Endothelial cell of umbilical vein (primary cell): ENCODE measurements at regions not wholly inside any gene's neighbourhood (a gene's known extent, or its start where the extent isn't known, plus 50 kb on each side); places are given as distances from the start of the nearest gene placed in this dataset.

Experiments used
- BruUV-seq: library from RNA; stranded (reverse); fragments of 400-500 nt; replicated peaks from 2 replicates; lab custom pipeline; 2021; lab: Mats Ljungman, UMichigan
- CTCF ChIA-PET: fragments of 300-600, 350-600 bp; sonication (Branson Sonifier 250); formaldehyde crosslinking; loops from one replicate; lab custom pipeline; 2021; ENCODE audit warnings: antibody characterized with exemption, inconsistent platforms; lab: Charles Lee
- POLR2A ChIA-PET: fragments of 300-600, 350-600 bp; sonication (Branson Sonifier 250); formaldehyde crosslinking; loops from one replicate; lab custom pipeline; 2021; ENCODE audit warnings: antibody characterized with exemption, inconsistent platforms; lab: Charles Lee
- DNase-seq: peaks from one replicate; pipeline ENCODE4 v3.0.0-alpha.2; 2011; ENCODE audit warnings: low read depth, low spot score
- FAIRE-seq: peaks from 2 replicates; lab custom pipeline; 2011; peaks lifted over from hg19 to GRCh38; lab: Jason Lieb, UNC
- H2AFZ ChIP-seq: 2 replicates; pipeline ENCODE4 v1.6.0; 2012; ENCODE audit warnings: low read depth, low read length, control low read depth, inconsistent platforms
- H3K27ac ChIP-seq: 2 replicates; pipeline ENCODE4 v1.5.1; 2011; ENCODE audit warnings: low read depth, mild to moderate bottlenecking, control low read depth, low read length, moderate library complexity; ENCODE audit not compliant: insufficient read depth
- H3K27me3 ChIP-seq, 2 experiments: 2 replicates each; pipeline versions ENCODE4 v1.6.0 to v1.6.1; 2011; ENCODE audit warnings: low read length in 2 of 2, mixed read lengths in 1 of 2; ENCODE audit not compliant: control insufficient read depth in 2 of 2, insufficient read depth in 2 of 2
- H3K36me3 ChIP-seq, 2 experiments: 2 replicates in 1 of 2; 3 replicates in 1 of 2; pipeline ENCODE4 v1.5.1; 2011; ENCODE audit warnings: low read length in 2 of 2, mild to moderate bottlenecking in 1 of 2, moderate library complexity in 1 of 2; ENCODE audit not compliant: control insufficient read depth in 2 of 2, insufficient read depth in 2 of 2; ENCODE audit errors: extremely low read depth in 1 of 2
- H3K4me1 ChIP-seq: 3 replicates; pipeline ENCODE4 v1.5.1; 2011; ENCODE audit warnings: mild to moderate bottlenecking, low read length; ENCODE audit not compliant: control insufficient read depth, insufficient read depth; ENCODE audit errors: extremely low read depth
- H3K4me2 ChIP-seq: 2 replicates; pipeline ENCODE4 v1.6.1; 2011; ENCODE audit warnings: low read length, control low read depth, mixed read lengths; ENCODE audit not compliant: insufficient read depth
- H3K4me3 ChIP-seq, 3 experiments: fragments of 200-600 bp in 1 of 3; sonication (generic), shearing (Covaris generic) in 1 of 3; replicated peaks in 1 of 3; 2 replicates each; pipeline ENCODE4 v1.5.1; 2011 to 2016; ENCODE audit warnings: control low read depth in 3 of 3, low read length in 3 of 3, mild to moderate bottlenecking in 2 of 3, inconsistent platforms in 1 of 3, low read depth in 1 of 3, moderate library complexity in 1 of 3; ENCODE audit not compliant: insufficient read depth in 1 of 3
- H3K79me2 ChIP-seq: 2 replicates; pipeline ENCODE4 v1.6.0; 2012; ENCODE audit warnings: low read length, inconsistent platforms; ENCODE audit not compliant: control insufficient read depth, insufficient read depth
- H3K9ac ChIP-seq: replicated peaks from 2 replicates; pipeline ENCODE3; 2011; ENCODE audit warnings: low read length, control low read depth; ENCODE audit not compliant: insufficient read depth; ENCODE audit errors: extremely low read depth
- H3K9me1 ChIP-seq: replicated peaks from 3 replicates; pipeline ENCODE4 v1.6.0; 2011; ENCODE audit warnings: mild to moderate bottlenecking, low read length; ENCODE audit not compliant: control insufficient read depth, insufficient read depth; ENCODE audit errors: extremely low read depth
- H3K9me3 ChIP-seq: replicated peaks from 2 replicates; pipeline ENCODE4 v1.5.1; 2012; ENCODE audit warnings: low read length, inconsistent platforms; ENCODE audit not compliant: control insufficient read depth, insufficient read depth
- H4K20me1 ChIP-seq: replicated peaks from 2 replicates; pipeline ENCODE3; 2011; ENCODE audit warnings: mild to moderate bottlenecking, low read length; ENCODE audit not compliant: control insufficient read depth, insufficient read depth; ENCODE audit errors: extremely low read depth
- EZH2 ChIP-seq: IDR thresholded peaks from 2 replicates; pipeline ENCODE4 v1.6.1; 2012; ENCODE audit warnings: borderline replicate concordance, low read depth, mild to moderate bottlenecking, moderate library complexity, low read length, inconsistent platforms; ENCODE audit not compliant: severe bottlenecking
- FOS ChIP-seq: IDR thresholded peaks from 2 replicates; pipeline ENCODE4 v1.6.1; 2011; ENCODE audit warnings: mild to moderate bottlenecking, low read length, moderate library complexity, borderline replicate concordance; ENCODE audit not compliant: insufficient read depth
- GATA2 ChIP-seq: IDR thresholded peaks from 2 replicates; pipeline ENCODE4 v1.7.0; 2011; ENCODE audit warnings: low read depth, mild to moderate bottlenecking, moderate library complexity, mixed read lengths, low read length; ENCODE audit not compliant: insufficient read length, insufficient read depth
- JUN ChIP-seq: IDR thresholded peaks from 2 replicates; pipeline ENCODE4 v1.6.1; 2011; ENCODE audit warnings: borderline replicate concordance, low read depth; ENCODE audit not compliant: insufficient read length, insufficient read depth
- MAX ChIP-seq: IDR thresholded peaks from 2 replicates; pipeline ENCODE4 v1.6.1; 2011; ENCODE audit not compliant: insufficient read depth, insufficient read length
- MYC ChIP-seq: IDR thresholded peaks from one replicate; pipeline ENCODE4 v1.6.1; 2011; ENCODE audit warnings: mild to moderate bottlenecking, low read depth, low read length
- POLR2AphosphoS5 ChIP-seq: IDR thresholded peaks from 2 replicates; pipeline ENCODE4 v1.6.1; 2012; ENCODE audit warnings: low read depth, mild to moderate bottlenecking, control low read depth, low read length, moderate library complexity; ENCODE audit not compliant: insufficient read depth
- dilution Hi-C: fragments of 300-500 bp; cut with MboI; formaldehyde crosslinking; loops from one replicate; pipeline ENCODE4 v1.15.0; 2019; ENCODE audit warnings: low sequenced_read_pairs; ENCODE audit not compliant: extremely low pct_ligation_motif_present
- intact Hi-C: fragments of 100-400 bp; cut with micrococcal nuclease; formaldehyde crosslinking; loops from one replicate; pipeline ENCODE4 v1.10.0; 2022
- TF ChIP-seq, protein P1 (sequence below), 2 donors: IDR thresholded peaks; 1 replicate in 1 of 2; 2 replicates in 1 of 2; pipeline ENCODE4 v1.5.1; 2011; ENCODE audit warnings: low read length in 2 of 2, mild to moderate bottlenecking in 2 of 2, moderate library complexity in 2 of 2, control low read depth in 1 of 2, inconsistent platforms in 1 of 2, low read depth in 1 of 2; ENCODE audit not compliant: insufficient read depth in 1 of 2; ENCODE audit errors: extremely low read depth in 1 of 2

DNA sequence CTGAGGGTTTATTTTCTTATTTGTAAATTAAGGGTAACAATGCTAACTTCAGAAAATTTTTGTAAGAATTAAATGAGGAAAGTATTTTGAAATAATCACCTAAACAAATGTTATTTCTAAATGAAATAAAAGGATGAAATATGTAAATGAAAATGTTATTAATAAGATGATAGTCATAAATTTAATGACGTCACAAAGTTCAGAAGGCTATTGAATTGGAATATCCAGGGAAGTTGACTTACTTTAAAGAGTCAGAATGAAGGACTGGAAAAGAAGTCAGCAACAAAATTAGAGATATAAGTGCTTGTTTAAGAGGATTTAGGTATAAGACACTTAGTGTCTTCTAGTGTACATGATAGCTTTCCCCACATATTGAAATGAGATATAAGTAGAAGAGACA, 732.6 kb upstream of the CDH7 start:
- DNase-seq, result no peak
- FAIRE-seq, result no peak

More for the DNA sequence above, 732.6 kb upstream of the CDH7 start:
- no peak for TF ChIP-seq GATA2
- no peak for TF ChIP-seq POLR2AphosphoS5
- TF ChIP-seq MAX, result no peak
- no peak for TF ChIP-seq JUN
- TF ChIP-seq EZH2, result no peak
- TF ChIP-seq MYC, result no peak
- no peak for TF ChIP-seq FOS
- TF ChIP-seq, protein P1, sequence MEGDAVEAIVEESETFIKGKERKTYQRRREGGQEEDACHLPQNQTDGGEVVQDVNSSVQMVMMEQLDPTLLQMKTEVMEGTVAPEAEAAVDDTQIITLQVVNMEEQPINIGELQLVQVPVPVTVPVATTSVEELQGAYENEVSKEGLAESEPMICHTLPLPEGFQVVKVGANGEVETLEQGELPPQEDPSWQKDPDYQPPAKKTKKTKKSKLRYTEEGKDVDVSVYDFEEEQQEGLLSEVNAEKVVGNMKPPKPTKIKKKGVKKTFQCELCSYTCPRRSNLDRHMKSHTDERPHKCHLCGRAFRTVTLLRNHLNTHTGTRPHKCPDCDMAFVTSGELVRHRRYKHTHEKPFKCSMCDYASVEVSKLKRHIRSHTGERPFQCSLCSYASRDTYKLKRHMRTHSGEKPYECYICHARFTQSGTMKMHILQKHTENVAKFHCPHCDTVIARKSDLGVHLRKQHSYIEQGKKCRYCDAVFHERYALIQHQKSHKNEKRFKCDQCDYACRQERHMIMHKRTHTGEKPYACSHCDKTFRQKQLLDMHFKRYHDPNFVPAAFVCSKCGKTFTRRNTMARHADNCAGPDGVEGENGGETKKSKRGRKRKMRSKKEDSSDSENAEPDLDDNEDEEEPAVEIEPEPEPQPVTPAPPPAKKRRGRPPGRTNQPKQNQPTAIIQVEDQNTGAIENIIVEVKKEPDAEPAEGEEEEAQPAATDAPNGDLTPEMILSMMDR (IDR thresholded peaks at IDR 0.05; ENCODE audit: extremely low read depth in 1 of 2, insufficient read depth in 1 of 2, low read depth in 1 of 2, low read length in 2 of 2), result no peak
- Histone ChIP-seq H3K9me1 (no peaks in the 10 kb centered on the region), H3K27me3 (no peaks in the 10 kb centered on the region), H3K4me2 (no peak overlapping the region), H3K4me3 (no peak overlapping the region), H3K27ac (no peak overlapping the region), H3K79me2 (no peaks in the 10 kb centered on the region), H4K20me1 (no peaks in the 10 kb centered on the region), H3K36me3 (no peaks in the 10 kb centered on the region), H3K9me3 (peaks cover 6% of the 10 kb centered on the region), H3K4me1 (no peaks in the 10 kb centered on the region), H2AFZ (no peak overlapping the region), H3K9ac (no peak overlapping the region)
- dilution Hi-C loops, result no loop called here
- BruUV-seq, result no TSS peak
- CTCF ChIA-PET, result no interaction called here
- POLR2A ChIA-PET, result no interaction called here
- intact Hi-C loops, result no loop called here
